K562 (cell line): ENCODE measurements at regions not wholly inside any gene's neighbourhood (a gene's known extent, or its start where the extent isn't known, plus 50 kb on each side); places are given as distances from the start of the nearest gene placed in this dataset.

Experiments
- ATAC-seq: fragments of 200-7000 bp; cut with Tn5 transposase; 3 replicates; pipeline ENCODE4 v1.9.1; 2020; ENCODE audit warnings: moderate library complexity
- BruUV-seq: library from RNA; stranded (reverse); fragments of 400-500 nt; replicated peaks from 2 replicates; lab custom pipeline; 2021; lab: Mats Ljungman, UMichigan
- CTCF ChIA-PET: fragments of 300-600 bp; formaldehyde crosslinking; extraction: SDS; loops from one replicate; lab custom pipeline; 2021; ENCODE audit warnings: low intra/inter-chr PET ratio; lab: Yijun Ruan, JAX
- POLR2A ChIA-PET: fragments of 300-600, 350-650 bp; sonication (Branson Sonifier 250); formaldehyde crosslinking; extraction: SDS; loops from one replicate; lab custom pipeline; 2021; ENCODE audit warnings: antibody characterized with exemption, inconsistent platforms; lab: Yijun Ruan, JAX
- DNase-seq, 4 experiments: peaks; one replicate each; pipeline versions ENCODE4 v3.0.0 to v3.0.0-alpha.2; 2011 to 2018; ENCODE audit warnings: low spot score in 3 of 4, mixed read lengths in 3 of 4; ENCODE audit errors: extremely low read depth in 1 of 4
- FAIRE-seq: peaks from 2 replicates; lab custom pipeline; 2011; peaks lifted over from hg19 to GRCh38; lab: Jason Lieb, UNC
- H2AFZ ChIP-seq: 2 replicates; pipeline ENCODE4 v1.6.0; 2011; ENCODE audit warnings: low read depth, low read length, control low read depth, inconsistent platforms
- H3K27ac ChIP-seq: fragments of 200-600 bp; 3 replicates; pipeline ENCODE4 v1.8.0; 2011; ENCODE audit warnings: low read depth, mild to moderate bottlenecking, control low read depth, inconsistent platforms, low read length, moderate library complexity, mixed read lengths; ENCODE audit errors: extremely low read depth
- H3K27me3 ChIP-seq, 2 experiments: fragments of 300-600 bp in 1 of 2; 2 replicates in 1 of 2; 3 replicates in 1 of 2; pipeline versions ENCODE4 v1.6.0 to v1.8.0; 2011; ENCODE audit warnings: inconsistent platforms in 2 of 2, low read length in 2 of 2, mild to moderate bottlenecking in 1 of 2, mixed read lengths in 1 of 2, moderate library complexity in 1 of 2; ENCODE audit not compliant: control insufficient read depth in 2 of 2, insufficient read depth in 2 of 2
- H3K36me3 ChIP-seq: fragments of 300-600 bp; 3 replicates; pipeline ENCODE4 v1.8.0; 2011; ENCODE audit warnings: mild to moderate bottlenecking, low read length, inconsistent platforms; ENCODE audit not compliant: control insufficient read depth, insufficient read depth
- H3K4me1 ChIP-seq, 2 experiments: fragments of 200-600 bp in 1 of 2; replicated peaks in 1 of 2; 2 replicates in 1 of 2; 3 replicates in 1 of 2; pipeline versions ENCODE4 v1.5.1 to v1.8.0; 2011; ENCODE audit warnings: inconsistent platforms in 2 of 2, low read length in 2 of 2, mild to moderate bottlenecking in 1 of 2, mixed read lengths in 1 of 2, moderate library complexity in 1 of 2; ENCODE audit not compliant: control insufficient read depth in 2 of 2, insufficient read depth in 2 of 2
- H3K4me2 ChIP-seq: 2 replicates; pipeline ENCODE4 v1.6.1; 2011; ENCODE audit warnings: low read length, control low read depth, inconsistent platforms, mixed read lengths; ENCODE audit not compliant: insufficient read depth
- H3K4me3 ChIP-seq: fragments of 200-600 bp; sonication (generic), shearing (Covaris generic); 2 replicates; pipeline ENCODE4 v1.5.1; 2016; ENCODE audit warnings: control low read depth, inconsistent platforms
- H3K79me2 ChIP-seq: fragments of 200-600 bp; 3 replicates; pipeline ENCODE4 v1.8.0; 2011; ENCODE audit warnings: low read length, inconsistent platforms; ENCODE audit not compliant: control insufficient read depth, insufficient read depth
- H3K9ac ChIP-seq, 2 experiments: 2 replicates each; pipeline versions ENCODE4 v1.6.0 to v1.6.1; 2011; ENCODE audit warnings: low read depth in 2 of 2, low read length in 2 of 2, control low read depth in 1 of 2, inconsistent platforms in 1 of 2, mild to moderate bottlenecking in 1 of 2, mixed read lengths in 1 of 2; ENCODE audit not compliant: insufficient read depth in 1 of 2
- H3K9me1 ChIP-seq: one replicate; pipeline ENCODE4 v1.6.0; 2011; ENCODE audit warnings: inconsistent platforms, mild to moderate bottlenecking, low read length, moderate library complexity; ENCODE audit not compliant: control insufficient read depth, insufficient read depth
- H3K9me3 ChIP-seq: replicated peaks from 2 replicates; pipeline ENCODE4 v1.5.1; 2011; ENCODE audit warnings: low read depth, low read length, inconsistent platforms; ENCODE audit not compliant: control insufficient read depth, insufficient read depth
- H4K20me1 ChIP-seq: replicated peaks from 2 replicates; pipeline ENCODE4 v1.6.1; 2011; ENCODE audit warnings: low read length, inconsistent platforms, mixed read lengths; ENCODE audit not compliant: control insufficient read depth, insufficient read depth
- CTBP1 ChIP-seq: fragments of 450-650 bp; IDR thresholded peaks from 2 replicates; pipeline ENCODE4 v1.6.1; 2016; ENCODE audit warnings: borderline replicate concordance
- CTCFL ChIP-seq: IDR thresholded peaks from 2 replicates; pipeline ENCODE4 v1.6.1; 2011; ENCODE audit warnings: borderline replicate concordance, low read depth, mild to moderate bottlenecking, moderate library complexity, low read length; ENCODE audit not compliant: insufficient read depth, poor library complexity, severe bottlenecking
- FUS ChIP-seq: fragments of 200-400 bp; formaldehyde crosslinking; optimal IDR thresholded peaks from 2 replicates; pipeline ENCODE3; 2017; ENCODE audit warnings: low read depth, low read length
- KAT2B ChIP-seq: IDR thresholded peaks from one replicate; pipeline ENCODE4 v1.6.1; 2012; ENCODE audit warnings: low read depth, mild to moderate bottlenecking, control low read depth, inconsistent platforms, low read length, moderate library complexity
- KAT7 ChIP-seq: sonication (generic); formaldehyde crosslinking; IDR thresholded peaks from 2 replicates; pipeline ENCODE4 v1.8.0; 2022; ENCODE audit warnings: missing genetic modification reagents, mild to moderate bottlenecking, borderline replicate concordance
- MAX ChIP-seq: sonication (generic); formaldehyde crosslinking; IDR thresholded peaks from 2 replicates; pipeline ENCODE4 v1.9.0; 2022; ENCODE audit warnings: mild to moderate bottlenecking, missing genetic modification reagents
- NBN ChIP-seq: fragments of 450-650 bp; IDR thresholded peaks from 2 replicates; pipeline ENCODE4 v1.6.1; 2016; ENCODE audit warnings: low read depth, mild to moderate bottlenecking
- NFATC3 ChIP-seq: fragments of 450-650 bp; IDR thresholded peaks from 2 replicates; pipeline ENCODE4 v1.6.1; 2017; ENCODE audit warnings: mild to moderate bottlenecking
- RBM22 ChIP-seq: fragments of 200-400 bp; formaldehyde crosslinking; IDR thresholded peaks from 2 replicates; pipeline ENCODE4 v1.6.1; 2018; ENCODE audit warnings: low read length, low read depth; ENCODE audit not compliant: poor library complexity, severe bottlenecking
- SREBF2 ChIP-seq: sonication (generic); formaldehyde crosslinking; IDR thresholded peaks from 2 replicates; pipeline ENCODE4 v1.4.0; 2020; ENCODE audit warnings: mild to moderate bottlenecking, missing genetic modification reagents
- ZNF384 ChIP-seq: IDR thresholded peaks from 2 replicates; pipeline ENCODE4 v1.6.1; 2012; ENCODE audit warnings: low read depth, low read length, improper control_type of control experiment
- WGBS: fragments of 100-300 bp; shearing (Covaris generic); methylation state at CpG from one replicate; pipeline ENCODE4 v1.1.6; 2016; ENCODE audit warnings: low coverage, mixed read lengths; ENCODE audit not compliant: insufficient coverage; ENCODE audit errors: missing lambda C conversion rate; 5-methylcytosine and 5-hydroxymethylcytosine counted together
- in situ Hi-C: fragments of 300-500 bp; cut with MboI; formaldehyde crosslinking; loops from 4 replicates; pipeline ENCODE4 v1.15.0; 2018; ENCODE audit warnings: inconsistent platforms, mixed read lengths
- intact Hi-C: fragments of 100-400 bp; cut with micrococcal nuclease; formaldehyde crosslinking; loops from 2 replicates; pipeline ENCODE4 v1.14.2; 2022

- DNase-seq (no peak), FAIRE-seq (no peak), ATAC-seq (no peak)
- no peaks in the 10 kb centered on the region for H3K27me3 ChIP-seq
- H3K9me1 ChIP-seq = no peaks in the 10 kb centered on the region
- no peaks in the 10 kb centered on the region for H3K4me1 ChIP-seq
- no TSS peak for BruUV-seq
- intact Hi-C loops (no loop called here), in situ Hi-C loops (no loop called here)
- CTCF ChIA-PET = no interaction called here
- no peaks in the 10 kb centered on the region for H3K79me2 ChIP-seq
- WGBS = 0% methylated on average over 4 of the region's 4 CpGs
- TF ChIP-seq NFATC3 (no peak), SREBF2 (CRISPR knock-in tag) (no peak), KAT7 (CRISPR knock-in tag) (no peak), KAT2B (no peak), CTCFL (no peak), CTBP1 (no peak), MAX (CRISPR knock-in tag) (no peak), FUS (no peak), NBN (no peak), ZNF384 (no peak), RBM22 (no peak)
- H3K4me3 ChIP-seq = no peak overlapping the region
- H3K27ac ChIP-seq = no peak overlapping the region
- POLR2A ChIA-PET = no interaction called here
- no peaks in the 10 kb centered on the region for H3K36me3 ChIP-seq
- no peak overlapping the region for H2AFZ ChIP-seq
- no peaks in the 10 kb centered on the region for H3K9me3 ChIP-seq
- no peak overlapping the region for H3K4me2 ChIP-seq
- H3K9ac ChIP-seq = no peak overlapping the region
- no peaks in the 10 kb centered on the region for H4K20me1 ChIP-seq
Measured at GRCh38 chr4:31045151-31045550, 325.0 kb downstream of the PCDH7 start.
